ENCODE measurements at regions not wholly inside any gene's neighbourhood (a gene's known extent, or its start where the extent isn't known, plus 50 kb on each side); places are given as distances from the start of the nearest gene placed in this dataset.

GRCh38 chr2:20150110-20150706 is 74.7 kb downstream of the SDC1 start:
- DNase-seq: no peak

- no peak for DNase-seq
Measured at GRCh38 chr2:20149703-20150030, 75.3 kb downstream of the SDC1 start.

- no peak for DNase-seq
Measured at GRCh38 chr2:20148923-20149702, 75.8 kb downstream of the SDC1 start.

GRCh38 chr2:20148426-20148922 is 76.5 kb downstream of the SDC1 start:
- DNase-seq: no peak

GRCh38 chr2:20147351-20147750 is 77.6 kb downstream of the SDC1 start:
- DNase-seq: no peak

GRCh38 chr2:20146401-20146800 is 78.5 kb downstream of the SDC1 start:
- DNase-seq: no peak

- no peak for DNase-seq
Measured at GRCh38 chr2:20145497-20146193, 79.3 kb downstream of the SDC1 start.

GRCh38 chr2:20144861-20145260 is 80.1 kb downstream of the SDC1 start:
- DNase-seq: no peak

GRCh38 chr2:20144196-20144595 is 80.7 kb downstream of the SDC1 start:
- no peak for DNase-seq

- no peak for DNase-seq
Measured at GRCh38 chr2:20143263-20143662, 81.7 kb downstream of the SDC1 start.

GRCh38 chr2:20141806-20142205 is 83.1 kb downstream of the SDC1 start:
- DNase-seq: no peak

- DNase-seq: no peak
Measured at GRCh38 chr2:20141056-20141762, 83.7 kb downstream of the SDC1 start.

- no peak for DNase-seq
Measured at GRCh38 chr2:20140321-20141055, 84.4 kb downstream of the SDC1 start.

GRCh38 chr2:20139407-20140172 is 85.3 kb downstream of the SDC1 start:
- no peak for DNase-seq

GRCh38 chr2:20138696-20139095 is 86.2 kb downstream of the SDC1 start:
- no peak for DNase-seq

GRCh38 chr2:20137884-20138283 is 86.5 kb upstream of the LAPTM4A start:
- DNase-seq: no peak

- no peak for DNase-seq
Measured at GRCh38 chr2:20137131-20137571, 85.7 kb upstream of the LAPTM4A start.

- DNase-seq: no peak
Measured at GRCh38 chr2:20136149-20136548, 84.7 kb upstream of the LAPTM4A start.

- peak; percentile 2 for DNase-seq
Measured at GRCh38 chr2:20135631-20136050, 84.2 kb upstream of the LAPTM4A start.

GRCh38 chr2:20132990-20133535 is 81.6 kb upstream of the LAPTM4A start:
- no peak for DNase-seq

Measured in CD4-positive, alpha-beta T cell treated with Interleukin-12 subunit alpha and Interleukin-12 subunit beta, for 1 hour (primary cell).